ENCODE measurements at regions not wholly inside any gene's neighbourhood (a gene's known extent, or its start where the extent isn't known, plus 50 kb on each side); places are given as distances from the start of the nearest gene placed in this dataset.

DNA sequence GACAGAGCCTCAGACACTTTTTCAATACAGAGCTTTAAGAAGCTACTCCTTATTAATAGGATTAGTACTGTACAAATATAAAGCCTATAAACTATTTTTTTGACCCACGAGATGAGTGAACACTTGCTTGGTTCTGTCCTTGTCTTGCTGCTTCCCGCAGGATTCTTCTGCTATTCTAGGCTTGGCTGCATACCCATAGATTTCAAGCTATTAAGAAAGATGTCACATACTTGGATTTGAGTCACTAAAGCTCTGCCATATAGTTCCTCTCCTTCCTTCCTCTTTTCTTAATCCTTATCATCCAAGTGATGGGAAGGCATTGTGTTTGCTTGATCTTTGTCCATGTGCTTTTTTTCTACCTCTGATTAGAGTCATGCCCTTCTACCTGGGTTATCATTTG, 361.2 kb upstream of the TRPC7 start:
- TF ChIP-seq POLR2A (IDR thresholded peaks at IDR 0.05) (no peak), CTCF (IDR thresholded peaks at IDR 0.05) (no peak), POLR2AphosphoS5 (IDR thresholded peaks at IDR 0.05) (no peak), EP300 (IDR thresholded peaks at IDR 0.05) (no peak)
